ENCODE measurements at regions not wholly inside any gene's neighbourhood (a gene's known extent, or its start where the extent isn't known, plus 50 kb on each side); places are given as distances from the start of the nearest gene placed in this dataset.
A peak's percentile ranks its signal among the peaks of the same experiment; 100 is the strongest.

GRCh38 chr15:89399238-89400115, 64.9 kb upstream of the POLG start:
- H3K9me3 ChIP-seq (ENCODE audit: control insufficient read depth, insufficient read depth, low read length), result no peaks in the 10 kb centered on the region
- H3F3A ChIP-seq (ENCODE audit: control insufficient read depth, insufficient read depth), result no peaks in the 10 kb centered on the region
- H3K27ac ChIP-seq (ENCODE audit: low read depth, low read length), result no peak overlapping the region
- H3K36me3 ChIP-seq (ENCODE audit: control insufficient read depth, low read length), result no peaks in the 10 kb centered on the region
- H3K27me3 ChIP-seq (ENCODE audit: control insufficient read depth, low read length), result peaks cover 58% of the 10 kb centered on the region
- no peaks in the 10 kb centered on the region for H4K20me1 ChIP-seq (ENCODE audit: control insufficient read depth, insufficient read depth, low read depth, low read length)
- H3K4me2 ChIP-seq (ENCODE audit: low read length), result peak overlapping the region; percentile 63
- TF ChIP-seq EZH2phosphoT487 (IDR thresholded peaks at IDR 0.05; ENCODE audit: borderline replicate concordance, low read length) (no peak), CTCF (IDR thresholded peaks at IDR 0.05; ENCODE audit: low read depth, low read length, poor library complexity, severe bottlenecking) (peak; percentile 53)
- no peaks in the 10 kb centered on the region for H3K9me2 ChIP-seq (replicated peaks; ENCODE audit: control insufficient read depth, low read length)
- no peaks in the 10 kb centered on the region for H3K79me2 ChIP-seq (ENCODE audit: control insufficient read depth, low read length)
- H3K4me1 ChIP-seq (ENCODE audit: control insufficient read depth, low read length), result peaks cover 14% of the 10 kb centered on the region; the same call in 1 of the 2 replicates
- H3K4me3 ChIP-seq (ENCODE audit: low read length), result peak overlapping the region; percentile 58

GRCh38 chr15:89398896-89399237, 64.2 kb upstream of the POLG start:
- Histone ChIP-seq H3F3A (ENCODE audit: control insufficient read depth, insufficient read depth) (no peaks in the 10 kb centered on the region), H3K27me3 (ENCODE audit: control insufficient read depth, low read length) (peaks cover 54% of the 10 kb centered on the region), H3K4me3 (ENCODE audit: low read length) (peak overlapping the region; percentile 58)

GRCh38 chr15:89397653-89398023, 63.0 kb upstream of the POLG start:
- Histone ChIP-seq H3K27ac (ENCODE audit: low read depth, low read length) (no peak overlapping the region), H3K9me2 (replicated peaks; ENCODE audit: control insufficient read depth, low read length) (no peaks in the 10 kb centered on the region), H3K4me2 (ENCODE audit: low read length) (no peak overlapping the region), H3F3A (ENCODE audit: control insufficient read depth, insufficient read depth) (no peaks in the 10 kb centered on the region), H4K20me1 (ENCODE audit: control insufficient read depth, insufficient read depth, low read depth, low read length) (no peaks in the 10 kb centered on the region), H3K79me2 (ENCODE audit: control insufficient read depth, low read length) (no peaks in the 10 kb centered on the region), H3K4me3 (ENCODE audit: low read length) (no peak overlapping the region), H3K27me3 (ENCODE audit: control insufficient read depth, low read length) (peaks cover 52% of the 10 kb centered on the region), H3K9me3 (ENCODE audit: control insufficient read depth, insufficient read depth, low read length) (no peaks in the 10 kb centered on the region), H3K4me1 (ENCODE audit: control insufficient read depth, low read length) (peaks cover 14% of the 10 kb centered on the region; the same call in 1 of the 2 replicates), H3K36me3 (ENCODE audit: control insufficient read depth, low read length) (no peaks in the 10 kb centered on the region)
- TF ChIP-seq EZH2phosphoT487 (IDR thresholded peaks at IDR 0.05; ENCODE audit: borderline replicate concordance, low read length) (no peak), CTCF (IDR thresholded peaks at IDR 0.05; ENCODE audit: low read depth, low read length, poor library complexity, severe bottlenecking) (no peak)

More at GRCh38 chr15:89398896-89399237, 64.2 kb upstream of the POLG start:
- H3K36me3 ChIP-seq (ENCODE audit: control insufficient read depth, low read length), result no peaks in the 10 kb centered on the region
- peaks cover 14% of the 10 kb centered on the region; the same call in 1 of the 2 replicates for H3K4me1 ChIP-seq (ENCODE audit: control insufficient read depth, low read length)
- H3K9me2 ChIP-seq (replicated peaks; ENCODE audit: control insufficient read depth, low read length), result no peaks in the 10 kb centered on the region
- H3K27ac ChIP-seq (ENCODE audit: low read depth, low read length), result no peak overlapping the region
- H3K4me2 ChIP-seq (ENCODE audit: low read length), result peak overlapping the region; percentile 63
- H3K9me3 ChIP-seq (ENCODE audit: control insufficient read depth, insufficient read depth, low read length), result no peaks in the 10 kb centered on the region
- H3K79me2 ChIP-seq (ENCODE audit: control insufficient read depth, low read length), result no peaks in the 10 kb centered on the region
- no peaks in the 10 kb centered on the region for H4K20me1 ChIP-seq (ENCODE audit: control insufficient read depth, insufficient read depth, low read depth, low read length)
- no peak for TF ChIP-seq CTCF (IDR thresholded peaks at IDR 0.05; ENCODE audit: low read depth, low read length, poor library complexity, severe bottlenecking)
- TF ChIP-seq EZH2phosphoT487 (IDR thresholded peaks at IDR 0.05; ENCODE audit: borderline replicate concordance, low read length), result no peak
